ENCODE measurements at regions not wholly inside any gene's neighbourhood (a gene's known extent, or its start where the extent isn't known, plus 50 kb on each side); places are given as distances from the start of the nearest gene placed in this dataset.
A peak's percentile ranks its signal among the peaks of the same experiment; 100 is the strongest.

DNA sequence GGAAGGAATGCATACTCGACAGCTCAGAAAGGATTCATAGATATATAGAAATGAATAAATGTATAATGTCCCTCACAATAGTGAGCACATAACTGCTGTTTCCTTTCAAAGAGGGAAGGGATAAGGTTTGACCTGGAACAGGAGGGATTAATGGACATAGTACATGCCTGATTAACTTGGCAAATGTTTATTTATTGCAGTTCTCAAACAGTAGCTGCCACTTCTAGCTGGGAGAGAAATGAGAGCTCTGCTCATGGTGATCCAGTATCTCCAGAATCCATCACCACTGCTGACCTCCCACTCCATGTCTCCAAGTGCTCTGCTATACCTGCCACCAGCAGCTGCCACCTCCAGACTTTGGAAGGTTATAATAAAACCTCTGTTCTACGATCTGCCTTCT is 108.1 kb downstream of the LRIG3 start:
- DNase-seq = no peak

GRCh38 chr12:58814036-58814435 is 106.3 kb downstream of the LRIG3 start:
- DNase-seq = peak; percentile 23

GRCh38 chr12:58815235-58815634 is 105.1 kb downstream of the LRIG3 start:
- no peak for DNase-seq

DNA sequence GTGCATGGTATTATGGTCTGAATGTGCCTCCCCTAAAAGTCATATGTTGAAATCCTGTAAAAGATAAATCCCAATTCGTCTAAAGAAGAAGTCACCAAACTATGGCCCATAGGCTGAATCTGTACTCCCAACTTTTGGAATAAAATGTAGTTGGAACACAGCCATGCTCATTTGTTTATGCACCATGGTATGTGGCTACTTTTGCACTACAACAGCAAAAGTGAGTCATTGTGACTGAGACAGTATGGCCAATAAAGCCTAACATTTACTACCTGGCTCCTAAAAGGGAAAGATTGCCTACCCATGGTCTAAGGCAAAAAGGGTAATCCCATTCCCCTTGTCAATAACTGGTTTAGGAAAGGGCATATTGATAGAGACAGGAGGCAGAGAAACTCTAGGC is 101.8 kb downstream of the LRIG3 start:
- DNase-seq = peak; percentile 45

- DNase-seq = no peak
Observed at GRCh38 chr12:58819345-58819744, 101.0 kb downstream of the LRIG3 start.

DNA sequence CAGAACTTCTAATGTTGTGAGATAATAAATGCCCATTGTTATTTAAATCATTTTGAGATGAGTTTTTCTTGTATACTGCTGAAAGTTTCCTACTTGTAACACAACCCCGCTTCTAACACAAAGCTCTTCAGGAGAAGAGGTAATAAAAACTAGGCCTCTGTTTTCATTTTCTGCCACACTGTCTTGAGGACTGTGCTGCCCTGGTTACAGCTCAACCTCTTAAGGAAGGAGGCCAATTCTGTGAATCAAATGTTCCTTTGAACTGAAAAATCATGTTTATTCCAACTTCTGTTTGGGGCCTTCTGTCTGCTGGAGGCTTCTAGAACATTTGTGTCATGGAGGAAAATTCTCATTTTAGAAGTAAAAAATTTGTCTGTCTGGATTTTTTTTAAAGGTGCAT is 100.3 kb downstream of the LRIG3 start:
- DNase-seq = no peak
